HG03280 (cell line): ENCODE measurements at regions not wholly inside any gene's neighbourhood (a gene's known extent, or its start where the extent isn't known, plus 50 kb on each side); places are given as distances from the start of the nearest gene placed in this dataset.
"Not testable (repeated sequence)": the region's sequence is repeated elsewhere in the genome, so short reads cannot be mapped to it uniquely, and the experiment has no call there.

Experiments
- ATAC-seq: cut with Tn5 transposase; IDR thresholded peaks from one replicate; pipeline ENCODE4 v1.9.1; 2021; ENCODE audit warnings: mild to moderate bottlenecking, moderate library complexity; ENCODE audit not compliant: unreplicated experiment

GRCh38 chr2:83470928-83471327 is 988.2 kb downstream of the SUCLG1 start:
- ATAC-seq = no peak

- no peak for ATAC-seq
Observed at GRCh38 chr2:83464444-83464843, 994.6 kb downstream of the SUCLG1 start.

GRCh38 chr2:83462881-83463280 is 996.2 kb downstream of the SUCLG1 start:
- ATAC-seq = no peak

GRCh38 chr2:83461135-83461534 is 997.9 kb downstream of the SUCLG1 start:
- ATAC-seq = no peak

- ATAC-seq = no peak
Observed at GRCh38 chr2:83459456-83459855, 999.6 kb downstream of the SUCLG1 start.

GRCh38 chr2:83435989-83436388 is 1023.1 kb downstream of the SUCLG1 start:
- ATAC-seq = no peak

- no peak for ATAC-seq
Observed at GRCh38 chr2:83420993-83421392, 1038.1 kb downstream of the SUCLG1 start.

- no peak for ATAC-seq
Observed at GRCh38 chr2:83394134-83394904, 1064.8 kb downstream of the SUCLG1 start.

GRCh38 chr2:83388804-83389203 is 1070.3 kb downstream of the SUCLG1 start:
- ATAC-seq = no peak

- no peak for ATAC-seq
Observed at GRCh38 chr2:83386549-83386948, 1072.5 kb downstream of the SUCLG1 start.

- no peak for ATAC-seq
Observed at GRCh38 chr2:83378921-83379320, 1080.2 kb downstream of the SUCLG1 start.

GRCh38 chr2:83376731-83377130 is 1082.3 kb downstream of the SUCLG1 start:
- no peak for ATAC-seq

GRCh38 chr2:83370419-83370762 is 1088.7 kb downstream of the SUCLG1 start:
- no peak for ATAC-seq

GRCh38 chr2:83369601-83370418 is 1089.3 kb downstream of the SUCLG1 start:
- ATAC-seq = no peak

- no peak for ATAC-seq
Observed at GRCh38 chr2:83368916-83369315, 1090.2 kb downstream of the SUCLG1 start.

GRCh38 chr2:83368461-83368860 is 1090.6 kb downstream of the SUCLG1 start:
- no peak for ATAC-seq

- no peak for ATAC-seq
Observed at GRCh38 chr2:83365476-83365875, 1093.6 kb downstream of the SUCLG1 start.

GRCh38 chr2:83364264-83364663 is 1094.8 kb downstream of the SUCLG1 start:
- no peak for ATAC-seq

GRCh38 chr2:83363138-83363537 is 1095.9 kb downstream of the SUCLG1 start:
- ATAC-seq = not testable (repeated sequence)

- ATAC-seq = no peak
Observed at GRCh38 chr2:83359336-83359735, 1099.7 kb downstream of the SUCLG1 start.

GRCh38 chr2:83342860-83343329 is 1116.2 kb downstream of the SUCLG1 start:
- ATAC-seq = no peak

- ATAC-seq = no peak
Observed at GRCh38 chr2:83340424-83340823, 1118.7 kb downstream of the SUCLG1 start.
